IMR-90 (cell line): ENCODE measurements at regions not wholly inside any gene's neighbourhood (a gene's known extent, or its start where the extent isn't known, plus 50 kb on each side); places are given as distances from the start of the nearest gene placed in this dataset.
A peak's percentile ranks its signal among the peaks of the same experiment; 100 is the strongest.

Experiments used
- ATAC-seq: fragments of 200-7000 bp; cut with Tn5 transposase; 2 replicates; pipeline ENCODE4 v1.9.1; 2020; ENCODE audit warnings: low read depth, mild to moderate bottlenecking, moderate library complexity
- BruUV-seq: library from RNA; stranded (reverse); fragments of 400-500 nt; replicated peaks from 2 replicates; lab custom pipeline; 2021; lab: Mats Ljungman, UMichigan
- CTCF ChIA-PET: fragments of 300-600 bp; formaldehyde crosslinking; extraction: SDS; loops from one replicate; lab custom pipeline; 2021; ENCODE audit warnings: antibody characterized with exemption; lab: Yijun Ruan, JAX
- POLR2A ChIA-PET: fragments of 300-600 bp; sonication (Branson Sonifier 250); formaldehyde crosslinking; loops from one replicate; lab custom pipeline; 2022; ENCODE audit warnings: antibody characterized with exemption; ENCODE audit not compliant: unreplicated experiment; lab: Charles Lee
- DNase-seq: peaks from one replicate; pipeline ENCODE4 v3.0.0; 2013
- H2AFZ ChIP-seq: replicated peaks from 2 replicates; pipeline ENCODE3; 2013; ENCODE audit warnings: low read length, mild to moderate bottlenecking; ENCODE audit not compliant: poor library complexity
- H2AK5ac ChIP-seq: 2 replicates; pipeline ENCODE4 v1.6.1; 2013; ENCODE audit warnings: low read depth, low read length, inconsistent platforms
- H2AK9ac ChIP-seq: replicated peaks from 2 replicates; pipeline ENCODE3; 2013; ENCODE audit warnings: mild to moderate bottlenecking, low read depth, low read length, moderate library complexity; ENCODE audit not compliant: poor library complexity
- H2BK120ac ChIP-seq: 2 replicates; pipeline ENCODE4 v1.6.1; 2013; ENCODE audit warnings: low read depth, low read length, inconsistent platforms
- H2BK15ac ChIP-seq: 3 replicates; pipeline ENCODE4 v1.6.1; 2013; ENCODE audit warnings: low read depth, low read length, inconsistent platforms
- H2BK20ac ChIP-seq: 2 replicates; pipeline ENCODE4 v1.6.1; 2013; ENCODE audit warnings: low read depth, mild to moderate bottlenecking, inconsistent platforms, low read length, moderate library complexity
- H2BK5ac ChIP-seq: 2 replicates; pipeline ENCODE4 v1.6.1; 2013; ENCODE audit warnings: mild to moderate bottlenecking, low read depth, low read length, inconsistent platforms; ENCODE audit not compliant: poor library complexity, severe bottlenecking
- H3K14ac ChIP-seq: replicated peaks from 2 replicates; pipeline ENCODE4 v1.6.1; 2013; ENCODE audit warnings: low read depth, low read length, inconsistent platforms
- H3K18ac ChIP-seq: 2 replicates; pipeline ENCODE4 v1.6.1; 2013; ENCODE audit warnings: low read depth, low read length, control low read depth
- H3K23ac ChIP-seq: 2 replicates; pipeline ENCODE4 v1.6.1; 2013; ENCODE audit warnings: low read depth, low read length, inconsistent platforms
- H3K27ac ChIP-seq: 2 replicates; pipeline ENCODE4 v1.5.1; 2013; ENCODE audit warnings: mild to moderate bottlenecking, control low read depth, low read length; ENCODE audit not compliant: insufficient read depth
- H3K27me3 ChIP-seq: 2 replicates; pipeline ENCODE4 v1.6.1; 2013; ENCODE audit warnings: low read length; ENCODE audit not compliant: control insufficient read depth, insufficient read depth
- H3K36me3 ChIP-seq: 2 replicates; pipeline ENCODE4 v1.6.1; 2013; ENCODE audit warnings: low read length, mixed read lengths; ENCODE audit not compliant: control insufficient read depth, insufficient read depth
- H3K4ac ChIP-seq: 2 replicates; pipeline ENCODE4 v1.6.1; 2013; ENCODE audit warnings: low read depth, low read length, inconsistent platforms
- H3K4me1 ChIP-seq: 2 replicates; pipeline ENCODE4 v1.6.1; 2013; ENCODE audit warnings: low read length, mixed read lengths; ENCODE audit not compliant: control insufficient read depth, insufficient read depth
- H3K4me2 ChIP-seq: 2 replicates; pipeline ENCODE4 v1.6.1; 2013; ENCODE audit warnings: low read depth, mild to moderate bottlenecking, control low read depth, low read length, moderate library complexity
- H3K4me3 ChIP-seq: 2 replicates; pipeline ENCODE4 v1.5.1; 2013; ENCODE audit warnings: low read depth, mild to moderate bottlenecking, control low read depth, low read length, moderate library complexity; ENCODE audit not compliant: insufficient read depth
- H3K56ac ChIP-seq: 2 replicates; pipeline ENCODE4 v1.6.1; 2013; ENCODE audit warnings: low read length, inconsistent platforms; ENCODE audit not compliant: insufficient read depth; ENCODE audit errors: extremely low read depth
- H3K79me1 ChIP-seq, 2 experiments: 2 replicates each; pipeline ENCODE4 v1.6.1; 2013; ENCODE audit warnings: low read length in 2 of 2, inconsistent platforms in 1 of 2, low read depth in 1 of 2
- H3K9ac ChIP-seq: 2 replicates; pipeline ENCODE4 v1.6.1; 2013; ENCODE audit warnings: low read depth, low read length, control low read depth
- H3K9me1 ChIP-seq: 2 replicates; pipeline ENCODE4 v1.6.1; 2013; ENCODE audit warnings: low read length, inconsistent platforms; ENCODE audit not compliant: insufficient read depth
- H3K9me3 ChIP-seq: 2 replicates; pipeline ENCODE4 v1.6.1; 2013; ENCODE audit warnings: low read length; ENCODE audit not compliant: control insufficient read depth, insufficient read depth
- H4K20me1 ChIP-seq: 2 replicates; pipeline ENCODE4 v1.6.1; 2013; ENCODE audit warnings: low read length, inconsistent platforms; ENCODE audit not compliant: insufficient read depth
- H4K5ac ChIP-seq: 2 replicates; pipeline ENCODE4 v1.6.1; 2013; ENCODE audit warnings: mild to moderate bottlenecking, low read depth, low read length, control low read depth
- H4K8ac ChIP-seq, 2 experiments: 2 replicates each; pipeline ENCODE4 v1.6.1; 2013; ENCODE audit warnings: low read depth in 2 of 2, low read length in 2 of 2, control low read depth in 1 of 2, inconsistent platforms in 1 of 2
- H4K91ac ChIP-seq: 2 replicates; pipeline ENCODE4 v1.6.1; 2013; ENCODE audit warnings: low read depth, low read length, inconsistent platforms; ENCODE audit not compliant: insufficient read depth
- BHLHE40 ChIP-seq: fragments of 150-350 bp; IDR thresholded peaks from 2 replicates; pipeline ENCODE4 v1.6.1; 2016; ENCODE audit warnings: mild to moderate bottlenecking, low read depth, low read length
- CEBPB ChIP-seq: IDR thresholded peaks from 2 replicates; pipeline ENCODE4 v1.6.1; 2012; ENCODE audit warnings: low read depth, low read length, improper control_type of control experiment
- CHD1 ChIP-seq: IDR thresholded peaks from 2 replicates; pipeline ENCODE4 v1.6.1; 2012; ENCODE audit warnings: low read depth, low read length, improper control_type of control experiment
- FOS ChIP-seq: fragments of 150-350 bp; IDR thresholded peaks from 2 replicates; pipeline ENCODE4 v1.6.1; 2016; ENCODE audit warnings: low read depth, low read length
- MAFK ChIP-seq: IDR thresholded peaks from 2 replicates; pipeline ENCODE4 v1.6.1; 2012; ENCODE audit warnings: low read depth, low read length, improper control_type of control experiment
- MAZ ChIP-seq: IDR thresholded peaks from 2 replicates; pipeline ENCODE4 v1.6.1; 2012; ENCODE audit warnings: low read depth, mild to moderate bottlenecking, low read length, improper control_type of control experiment, moderate library complexity, borderline replicate concordance
- MXI1 ChIP-seq: IDR thresholded peaks from 2 replicates; pipeline ENCODE4 v1.6.1; 2012; ENCODE audit warnings: low read depth, mild to moderate bottlenecking, low read length, moderate library complexity, borderline replicate concordance
- NFE2L2 ChIP-seq: fragments of 150-350 bp; IDR thresholded peaks from 2 replicates; pipeline ENCODE4 v1.6.1; 2016; ENCODE audit warnings: low read depth, mild to moderate bottlenecking, low read length
- POLR2A ChIP-seq: IDR thresholded peaks from 2 replicates; pipeline ENCODE4 v1.6.1; 2012; ENCODE audit warnings: mild to moderate bottlenecking, low read depth, low read length
- RAD21 ChIP-seq: IDR thresholded peaks from 2 replicates; pipeline ENCODE4 v1.6.1; 2012; ENCODE audit warnings: low read length, improper control_type of control experiment
- RCOR1 ChIP-seq: IDR thresholded peaks from 2 replicates; pipeline ENCODE4 v1.6.1; 2012; ENCODE audit warnings: mild to moderate bottlenecking, low read length, improper control_type of control experiment; ENCODE audit not compliant: insufficient replicate concordance
- RFX5 ChIP-seq: IDR thresholded peaks from 2 replicates; pipeline ENCODE4 v1.8.0; 2012; ENCODE audit warnings: low read depth, mild to moderate bottlenecking, low read length, moderate library complexity
- SMC3 ChIP-seq: fragments of 150-350 bp; IDR thresholded peaks from 2 replicates; pipeline ENCODE4 v1.6.1; 2016; ENCODE audit warnings: low read depth, mild to moderate bottlenecking, antibody characterized with exemption, low read length, moderate library complexity
- WGBS, 2 experiments: methylation state at CpG; one replicate each; pipeline versions ENCODE4 v1.1.5 to v1.1.7; 2013; ENCODE audit warnings: missing lambda C conversion rate in 2 of 2; ENCODE audit not compliant: insufficient read length in 1 of 2; ENCODE audit errors: extremely low coverage in 2 of 2; 5-methylcytosine and 5-hydroxymethylcytosine counted together
- dilution Hi-C: fragments of 300-500 bp; cut with HindIII; formaldehyde crosslinking; loops from one replicate; pipeline ENCODE4 v1.14.3; 2018; ENCODE audit warnings: low sequenced_read_pairs; ENCODE audit not compliant: unreplicated experiment
- in situ Hi-C: fragments of 300-500 bp; cut with MboI; formaldehyde crosslinking; loops from 3 replicates; pipeline ENCODE4 v1.14.3; 2019; ENCODE audit warnings: low sequenced_read_pairs, inconsistent platforms, mixed read lengths
- intact Hi-C: fragments of 100-400 bp; cut with micrococcal nuclease; formaldehyde crosslinking; loops from 2 replicates; pipeline ENCODE4 v1.10.0; 2022
- TF ChIP-seq, protein P1 (sequence below): fragments of 150-350 bp; IDR thresholded peaks from 2 replicates; pipeline ENCODE4 v1.6.1; 2016; ENCODE audit warnings: low read depth, mild to moderate bottlenecking, low read length, moderate library complexity, borderline replicate concordance
- TF ChIP-seq, protein P2 (sequence below): conservative IDR thresholded peaks from 2 replicates; pipeline ENCODE4 v1.5.1; 2012; ENCODE audit warnings: mild to moderate bottlenecking, low read depth, low read length, improper control_type of control experiment
- TF ChIP-seq, protein P3 (sequence below): fragments of 150-350 bp; IDR thresholded peaks from 2 replicates; pipeline ENCODE4 v1.6.1; 2017; ENCODE audit warnings: mild to moderate bottlenecking, antibody characterized with exemption, low read length, low read depth

DNA sequence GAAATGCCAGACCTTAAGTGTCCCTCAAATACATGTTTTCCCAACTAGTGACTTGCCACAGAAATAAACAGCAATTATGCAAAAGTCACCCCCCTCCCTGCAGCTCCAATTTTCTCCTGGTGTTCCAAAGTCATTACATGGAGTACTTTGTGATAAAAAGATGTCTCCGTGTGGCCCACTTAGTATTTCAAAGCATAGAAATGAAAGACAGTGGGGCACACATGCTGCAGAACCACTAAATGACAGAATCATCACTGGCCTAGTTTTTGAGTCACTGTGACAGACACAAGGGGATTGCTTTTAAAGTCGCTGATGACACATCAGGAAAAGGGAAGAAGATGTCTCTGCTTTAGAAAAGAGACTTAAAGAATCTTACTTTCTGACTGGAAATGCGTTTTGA is 323.4 kb downstream of the PSAT1 start:
- Histone ChIP-seq H2AFZ (peak overlapping the region; percentile 2), H4K8ac (peak overlapping the region in 1 of 2 experiments; percentile 30; a peak in 1 of 4 replicates), H3K23ac (no peak overlapping the region), H4K5ac (no peak overlapping the region), H3K9me3 (no peaks in the 10 kb centered on the region), H2AK5ac (no peak overlapping the region), H3K14ac (no peak overlapping the region), H2BK15ac (peak overlapping the region; percentile 38; the same call in 1 of the 3 replicates), H3K27me3 (no peaks in the 10 kb centered on the region), H3K79me1 (no peaks in the 10 kb centered on the region), H4K91ac (peak overlapping the region; percentile 23; the same call in 1 of the 2 replicates), H3K4me3 (no peak overlapping the region), H3K4me1 (no peaks in the 10 kb centered on the region; the same call in 1 of the 2 replicates), H2BK120ac (peak overlapping the region; percentile 14; the same call in 1 of the 2 replicates), H3K9me1 (no peaks in the 10 kb centered on the region; the same call in 1 of the 2 replicates), H3K18ac (no peak overlapping the region), H3K36me3 (no peaks in the 10 kb centered on the region), H3K56ac (no peak overlapping the region), H3K9ac (no peak overlapping the region), H3K4ac (no peak overlapping the region), H2AK9ac (no peak overlapping the region), H3K27ac (no peak overlapping the region), H4K20me1 (no peaks in the 10 kb centered on the region), H2BK20ac (peak overlapping the region; percentile 45; the same call in 1 of the 2 replicates), H2BK5ac (no peak overlapping the region), H3K4me2 (no peak overlapping the region)
- 50% methylated on average over 1 of the region's 3 CpGs; no CpG with 5 or more reads in 1 of the 2 experiments for whole genome bisulfite sequencing, 2 experiments
- CTCF ChIA-PET = no interaction called here
- no peak for ATAC-seq
- TF ChIP-seq CHD1 (no peak), CEBPB (no peak), RFX5 (no peak), BHLHE40 (no peak), POLR2A (no peak), MXI1 (no peak), SMC3 (no peak), FOS (no peak), RCOR1 (no peak), MAZ (no peak), RAD21 (no peak), NFE2L2 (no peak), MAFK (no peak)
- TF ChIP-seq, protein P1, sequence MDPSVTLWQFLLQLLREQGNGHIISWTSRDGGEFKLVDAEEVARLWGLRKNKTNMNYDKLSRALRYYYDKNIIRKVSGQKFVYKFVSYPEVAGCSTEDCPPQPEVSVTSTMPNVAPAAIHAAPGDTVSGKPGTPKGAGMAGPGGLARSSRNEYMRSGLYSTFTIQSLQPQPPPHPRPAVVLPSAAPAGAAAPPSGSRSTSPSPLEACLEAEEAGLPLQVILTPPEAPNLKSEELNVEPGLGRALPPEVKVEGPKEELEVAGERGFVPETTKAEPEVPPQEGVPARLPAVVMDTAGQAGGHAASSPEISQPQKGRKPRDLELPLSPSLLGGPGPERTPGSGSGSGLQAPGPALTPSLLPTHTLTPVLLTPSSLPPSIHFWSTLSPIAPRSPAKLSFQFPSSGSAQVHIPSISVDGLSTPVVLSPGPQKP = no peak
- TF ChIP-seq, protein P2, sequence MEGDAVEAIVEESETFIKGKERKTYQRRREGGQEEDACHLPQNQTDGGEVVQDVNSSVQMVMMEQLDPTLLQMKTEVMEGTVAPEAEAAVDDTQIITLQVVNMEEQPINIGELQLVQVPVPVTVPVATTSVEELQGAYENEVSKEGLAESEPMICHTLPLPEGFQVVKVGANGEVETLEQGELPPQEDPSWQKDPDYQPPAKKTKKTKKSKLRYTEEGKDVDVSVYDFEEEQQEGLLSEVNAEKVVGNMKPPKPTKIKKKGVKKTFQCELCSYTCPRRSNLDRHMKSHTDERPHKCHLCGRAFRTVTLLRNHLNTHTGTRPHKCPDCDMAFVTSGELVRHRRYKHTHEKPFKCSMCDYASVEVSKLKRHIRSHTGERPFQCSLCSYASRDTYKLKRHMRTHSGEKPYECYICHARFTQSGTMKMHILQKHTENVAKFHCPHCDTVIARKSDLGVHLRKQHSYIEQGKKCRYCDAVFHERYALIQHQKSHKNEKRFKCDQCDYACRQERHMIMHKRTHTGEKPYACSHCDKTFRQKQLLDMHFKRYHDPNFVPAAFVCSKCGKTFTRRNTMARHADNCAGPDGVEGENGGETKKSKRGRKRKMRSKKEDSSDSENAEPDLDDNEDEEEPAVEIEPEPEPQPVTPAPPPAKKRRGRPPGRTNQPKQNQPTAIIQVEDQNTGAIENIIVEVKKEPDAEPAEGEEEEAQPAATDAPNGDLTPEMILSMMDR = no peak
- TF ChIP-seq, protein P3, sequence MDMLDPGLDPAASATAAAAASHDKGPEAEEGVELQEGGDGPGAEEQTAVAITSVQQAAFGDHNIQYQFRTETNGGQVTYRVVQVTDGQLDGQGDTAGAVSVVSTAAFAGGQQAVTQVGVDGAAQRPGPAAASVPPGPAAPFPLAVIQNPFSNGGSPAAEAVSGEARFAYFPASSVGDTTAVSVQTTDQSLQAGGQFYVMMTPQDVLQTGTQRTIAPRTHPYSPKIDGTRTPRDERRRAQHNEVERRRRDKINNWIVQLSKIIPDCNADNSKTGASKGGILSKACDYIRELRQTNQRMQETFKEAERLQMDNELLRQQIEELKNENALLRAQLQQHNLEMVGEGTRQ = no peak
- in situ Hi-C loops (no loop called here), intact Hi-C loops (no loop called here), dilution Hi-C loops (no loop called here)
- POLR2A ChIA-PET = no interaction called here
- peak; percentile 23 for DNase-seq
- no TSS peak for BruUV-seq
